Liver (tissue), 8 donors: ENCODE measurements at regions not wholly inside any gene's neighbourhood (a gene's known extent, or its start where the extent isn't known, plus 50 kb on each side); places are given as distances from the start of the nearest gene placed in this dataset.
A peak's percentile ranks its signal among the peaks of the same experiment; 100 is the strongest.

ENCODE experiments used
- DNase-seq: peaks from one replicate; pipeline ENCODE4 v3.0.0-alpha.2; 2017; ENCODE audit warnings: low spot score
- H3K27ac ChIP-seq, 2 donors: one replicate each; pipeline ENCODE4 v1.7.0; 2013; ENCODE audit warnings: inconsistent platforms in 2 of 2, low read length in 2 of 2, control low read depth in 1 of 2, low read depth in 1 of 2, mild to moderate bottlenecking in 1 of 2
- H3K27me3 ChIP-seq, 4 donors: one replicate each; pipeline versions ENCODE4 v1.6.1 to v1.7.0; 2013; ENCODE audit warnings: low read length in 3 of 4, inconsistent platforms in 1 of 4, mild to moderate bottlenecking in 1 of 4, moderate library complexity in 1 of 4; ENCODE audit not compliant: control insufficient read depth in 4 of 4, insufficient read depth in 4 of 4
- H3K36me3 ChIP-seq, 4 donors: one replicate each; pipeline versions ENCODE4 v1.6.1 to v1.7.0; 2013; ENCODE audit warnings: low read length in 3 of 4, mild to moderate bottlenecking in 3 of 4, low read depth in 1 of 4, moderate library complexity in 1 of 4; ENCODE audit not compliant: control insufficient read depth in 4 of 4, insufficient read depth in 3 of 4
- H3K4me1 ChIP-seq, 4 donors: one replicate each; pipeline versions ENCODE4 v1.6.1 to v1.7.0; 2013; ENCODE audit warnings: low read length in 3 of 4, mild to moderate bottlenecking in 3 of 4, moderate library complexity in 1 of 4; ENCODE audit not compliant: control insufficient read depth in 4 of 4, insufficient read depth in 4 of 4
- H3K4me3 ChIP-seq, 3 donors: one replicate each; pipeline versions ENCODE4 v1.6.1 to v1.7.0; 2013; ENCODE audit warnings: low read length in 3 of 3, control low read depth in 1 of 3, low read depth in 1 of 3, mild to moderate bottlenecking in 1 of 3
- H3K9ac ChIP-seq, 2 donors: one replicate each; pipeline ENCODE4 v1.7.0; 2013; ENCODE audit warnings: low read length in 2 of 2, mild to moderate bottlenecking in 2 of 2, moderate library complexity in 2 of 2, control low read depth in 1 of 2, low read depth in 1 of 2
- H3K9me3 ChIP-seq, 4 donors: one replicate each; pipeline versions ENCODE4 v1.6.1 to v1.7.0; 2013; ENCODE audit warnings: low read length in 3 of 4; ENCODE audit not compliant: control insufficient read depth in 4 of 4
- CTCF ChIP-seq: fragments of 150-350 bp; IDR thresholded peaks from 2 replicates; pipeline ENCODE4 v1.5.1; 2017; ENCODE audit warnings: improper control_type of control experiment, low read depth, low read length; ENCODE audit not compliant: missing input control
- EGR1 ChIP-seq, 2 donors: IDR thresholded peaks; 2 replicates each; pipeline ENCODE4 v1.6.1; 2016 to 2018; ENCODE audit warnings: antibody characterized with exemption in 2 of 2, low read depth in 2 of 2
- FOXA1 ChIP-seq: IDR thresholded peaks from 2 replicates; pipeline ENCODE4 v1.6.1; 2016; ENCODE audit warnings: antibody characterized with exemption
- FOXA2 ChIP-seq: IDR thresholded peaks from 2 replicates; pipeline ENCODE4 v1.6.1; 2016; ENCODE audit warnings: antibody characterized with exemption
- GABPA ChIP-seq, 2 donors: IDR thresholded peaks in 1 of 2; conservative IDR thresholded peaks in 1 of 2; 2 replicates each; pipeline ENCODE4 v1.6.1; 2016; ENCODE audit warnings: antibody characterized with exemption in 2 of 2, mild to moderate bottlenecking in 1 of 2, moderate library complexity in 1 of 2
- HNF4A ChIP-seq, 2 donors: conservative IDR thresholded peaks; 2 replicates each; pipeline ENCODE4 v1.6.1; 2016; ENCODE audit warnings: antibody characterized with exemption in 2 of 2, mild to moderate bottlenecking in 2 of 2
- HNF4G ChIP-seq: IDR thresholded peaks from 2 replicates; pipeline ENCODE4 v1.6.1; 2016; ENCODE audit warnings: antibody characterized with exemption
- JUND ChIP-seq, 2 donors: IDR thresholded peaks; 2 replicates each; pipeline ENCODE4 v1.6.1; 2016; ENCODE audit warnings: antibody characterized with exemption in 2 of 2
- NR2F2 ChIP-seq: IDR thresholded peaks from 2 replicates; pipeline ENCODE4 v1.6.1; 2016; ENCODE audit warnings: antibody characterized with exemption
- RAD21 ChIP-seq, 2 donors: IDR thresholded peaks; 2 replicates each; pipeline ENCODE4 v1.6.1; 2016; ENCODE audit warnings: antibody characterized with exemption in 2 of 2, mild to moderate bottlenecking in 2 of 2
- RXRA ChIP-seq, 2 donors: IDR thresholded peaks; 2 replicates each; pipeline ENCODE4 v1.6.1; 2017 to 2018; ENCODE audit warnings: antibody characterized with exemption in 2 of 2, mild to moderate bottlenecking in 1 of 2
- SP1 ChIP-seq: IDR thresholded peaks from 2 replicates; pipeline ENCODE4 v1.6.1; 2018; ENCODE audit warnings: antibody characterized with exemption, mild to moderate bottlenecking
- TAF1 ChIP-seq: conservative IDR thresholded peaks from 2 replicates; pipeline ENCODE4 v1.6.1; 2016; ENCODE audit warnings: antibody characterized with exemption, mild to moderate bottlenecking
- YY1 ChIP-seq: IDR thresholded peaks from 2 replicates; pipeline ENCODE4 v1.6.1; 2016; ENCODE audit warnings: antibody characterized with exemption, mild to moderate bottlenecking
- WGBS: extraction: QIAGEN DNeasy Blood & Tissue Kit; methylation state at CpG from one replicate; pipeline ENCODE4 v1.1.7; 2013; 5-methylcytosine and 5-hydroxymethylcytosine counted together
- TF ChIP-seq, protein P1 (sequence below): IDR thresholded peaks from 2 replicates; pipeline ENCODE4 v1.6.1; 2016; ENCODE audit warnings: antibody characterized with exemption
- TF ChIP-seq, protein P2 (sequence below): IDR thresholded peaks from 2 replicates; pipeline ENCODE4 v1.6.1; 2016; ENCODE audit warnings: antibody characterized with exemption
- TF ChIP-seq, protein P3 (sequence below): IDR thresholded peaks from 2 replicates; pipeline ENCODE4 v1.6.1; 2016; ENCODE audit warnings: antibody characterized with exemption, mild to moderate bottlenecking
- TF ChIP-seq, protein P4 (sequence below): IDR thresholded peaks from 2 replicates; pipeline ENCODE4 v1.6.1; 2016; ENCODE audit warnings: antibody characterized with exemption
- donor health status: healthy.
- donor health status: healthy.
- donor health status: healthy.
- donor health status: healthy.
- donor health status: healthy.

- no peak for TF ChIP-seq HNF4G
- TF ChIP-seq RXRA (IDR thresholded peaks at IDR 0.05) = no peak
- TF ChIP-seq, protein P1, sequence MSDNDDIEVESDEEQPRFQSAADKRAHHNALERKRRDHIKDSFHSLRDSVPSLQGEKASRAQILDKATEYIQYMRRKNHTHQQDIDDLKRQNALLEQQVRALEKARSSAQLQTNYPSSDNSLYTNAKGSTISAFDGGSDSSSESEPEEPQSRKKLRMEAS = no peak
- TF ChIP-seq HNF4A (conservative IDR thresholded peaks at IDR 0.05) = peak in 1 of 2 donors; percentile 42
- TF ChIP-seq SP1 = peak; percentile 30
- TF ChIP-seq, protein P2, sequence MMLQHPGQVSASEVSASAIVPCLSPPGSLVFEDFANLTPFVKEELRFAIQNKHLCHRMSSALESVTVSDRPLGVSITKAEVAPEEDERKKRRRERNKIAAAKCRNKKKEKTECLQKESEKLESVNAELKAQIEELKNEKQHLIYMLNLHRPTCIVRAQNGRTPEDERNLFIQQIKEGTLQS = peak; percentile 32
- TF ChIP-seq JUND (IDR thresholded peaks at IDR 0.05) = peak in 1 of 2 donors; percentile 11
- peak; percentile 58 to 74 for TF ChIP-seq GABPA (IDR thresholded peaks at IDR 0.05 in 1 of 2, conservative IDR thresholded peaks at IDR 0.05 in 1 of 2)
Observed at GRCh38 chr5:142509026-142509425, 176.9 kb downstream of the FGF1 start (continued).

DNA sequence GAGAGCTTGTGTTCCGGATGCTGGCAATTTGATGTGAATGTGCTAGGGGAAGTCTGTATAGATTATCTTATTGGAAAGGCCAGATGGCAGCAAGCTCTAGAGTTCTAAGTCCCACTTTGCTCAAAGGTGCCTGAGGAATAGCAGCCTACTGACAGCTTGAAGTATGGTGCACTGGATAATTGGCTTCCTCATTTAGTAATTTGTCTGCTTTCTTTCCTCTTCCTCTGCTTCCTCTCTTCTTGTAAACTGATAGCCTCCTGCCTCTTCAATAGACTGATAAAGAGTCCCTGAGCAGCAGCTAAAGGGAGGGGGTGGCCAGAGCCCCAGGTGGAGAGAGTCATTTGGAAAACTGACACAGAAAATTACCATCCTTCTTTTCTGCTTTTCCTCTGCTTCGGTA is 177.3 kb downstream of the FGF1 start:
- Histone ChIP-seq H3K4me3 (no peak overlapping the region), H3K27me3 (no peaks in the 10 kb centered on the region), H3K4me1 (peaks cover 9 to 42% (median 27%) of the 10 kb centered on the region in 4 donors), H3K9ac (no peak overlapping the region), H3K27ac (peak overlapping the region; percentile 15 to 42), H3K36me3 (no peaks in the 10 kb centered on the region), H3K9me3 (no peaks in the 10 kb centered on the region)
- TF ChIP-seq, protein P1 = no peak
- TF ChIP-seq RXRA (IDR thresholded peaks at IDR 0.05) = no peak
- no peak for DNase-seq
- 74% methylated on average over 2 of the region's 2 CpGs for WGBS

DNA sequence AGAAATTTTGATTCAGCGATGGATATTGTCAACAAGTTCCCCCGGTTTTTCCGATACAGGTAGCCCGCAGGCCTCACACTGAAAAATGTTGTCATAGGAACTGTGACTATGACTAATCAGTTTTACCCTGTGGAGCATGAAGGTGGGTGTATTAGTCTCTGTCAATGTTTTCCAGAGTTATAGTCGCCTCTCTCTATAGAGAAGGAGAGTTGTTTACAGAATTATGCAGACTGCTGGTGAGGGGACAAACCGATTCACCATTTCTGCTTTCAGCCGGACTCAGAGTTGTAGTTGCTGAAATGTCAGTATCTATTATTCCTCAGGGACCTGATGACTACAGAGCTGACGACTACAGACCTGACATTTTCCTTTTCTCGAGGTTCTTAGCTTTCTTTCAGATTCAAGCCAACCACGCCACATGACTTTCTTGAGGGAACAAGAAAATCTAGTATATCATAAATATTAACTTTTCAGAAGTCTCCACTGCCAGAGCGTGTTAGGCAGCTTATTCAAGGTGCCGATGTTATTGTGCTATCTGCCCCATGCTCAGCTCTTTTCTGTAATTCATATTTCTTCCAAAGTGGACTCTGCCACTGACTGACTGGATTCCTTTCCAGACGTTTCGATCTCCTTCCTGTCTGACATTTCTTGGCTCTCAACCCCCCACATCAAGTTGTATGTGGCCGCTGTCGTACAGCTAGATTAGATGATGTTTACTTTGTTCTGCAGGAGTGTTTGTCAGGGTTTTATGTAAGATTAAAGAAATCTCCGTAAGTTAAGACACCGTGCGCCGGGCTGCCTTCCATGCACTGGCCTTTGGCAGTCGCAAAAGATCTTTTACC is 178.1 kb downstream of the FGF1 start:
- peaks cover 9 to 33% (median 25%) of the 10 kb centered on the region in 4 donors for H3K4me1 ChIP-seq
- no peak for DNase-seq
- no peaks in the 10 kb centered on the region for H3K36me3 ChIP-seq
- no peak overlapping the region for H3K9ac ChIP-seq
- TF ChIP-seq RXRA (IDR thresholded peaks at IDR 0.05) (no peak), NR2F2 (no peak), FOXA1 (no peak), SP1 (no peak), JUND (IDR thresholded peaks at IDR 0.05) (no peak), FOXA2 (no peak), HNF4A (conservative IDR thresholded peaks at IDR 0.05) (no peak), TAF1 (no peak), GABPA (IDR thresholded peaks at IDR 0.05 in 1 of 2, conservative IDR thresholded peaks at IDR 0.05 in 1 of 2) (no peak), RAD21 (IDR thresholded peaks at IDR 0.05) (no peak), YY1 (no peak), HNF4G (no peak), EGR1 (IDR thresholded peaks at IDR 0.05; ENCODE audit: low read depth in 2 of 2) (no peak), CTCF (no peak)
- TF ChIP-seq, protein P1 = no peak
- TF ChIP-seq, protein P3, sequence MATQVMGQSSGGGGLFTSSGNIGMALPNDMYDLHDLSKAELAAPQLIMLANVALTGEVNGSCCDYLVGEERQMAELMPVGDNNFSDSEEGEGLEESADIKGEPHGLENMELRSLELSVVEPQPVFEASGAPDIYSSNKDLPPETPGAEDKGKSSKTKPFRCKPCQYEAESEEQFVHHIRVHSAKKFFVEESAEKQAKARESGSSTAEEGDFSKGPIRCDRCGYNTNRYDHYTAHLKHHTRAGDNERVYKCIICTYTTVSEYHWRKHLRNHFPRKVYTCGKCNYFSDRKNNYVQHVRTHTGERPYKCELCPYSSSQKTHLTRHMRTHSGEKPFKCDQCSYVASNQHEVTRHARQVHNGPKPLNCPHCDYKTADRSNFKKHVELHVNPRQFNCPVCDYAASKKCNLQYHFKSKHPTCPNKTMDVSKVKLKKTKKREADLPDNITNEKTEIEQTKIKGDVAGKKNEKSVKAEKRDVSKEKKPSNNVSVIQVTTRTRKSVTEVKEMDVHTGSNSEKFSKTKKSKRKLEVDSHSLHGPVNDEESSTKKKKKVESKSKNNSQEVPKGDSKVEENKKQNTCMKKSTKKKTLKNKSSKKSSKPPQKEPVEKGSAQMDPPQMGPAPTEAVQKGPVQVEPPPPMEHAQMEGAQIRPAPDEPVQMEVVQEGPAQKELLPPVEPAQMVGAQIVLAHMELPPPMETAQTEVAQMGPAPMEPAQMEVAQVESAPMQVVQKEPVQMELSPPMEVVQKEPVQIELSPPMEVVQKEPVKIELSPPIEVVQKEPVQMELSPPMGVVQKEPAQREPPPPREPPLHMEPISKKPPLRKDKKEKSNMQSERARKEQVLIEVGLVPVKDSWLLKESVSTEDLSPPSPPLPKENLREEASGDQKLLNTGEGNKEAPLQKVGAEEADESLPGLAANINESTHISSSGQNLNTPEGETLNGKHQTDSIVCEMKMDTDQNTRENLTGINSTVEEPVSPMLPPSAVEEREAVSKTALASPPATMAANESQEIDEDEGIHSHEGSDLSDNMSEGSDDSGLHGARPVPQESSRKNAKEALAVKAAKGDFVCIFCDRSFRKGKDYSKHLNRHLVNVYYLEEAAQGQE = no peak
- TF ChIP-seq, protein P2 = no peak
- TF ChIP-seq, protein P4, sequence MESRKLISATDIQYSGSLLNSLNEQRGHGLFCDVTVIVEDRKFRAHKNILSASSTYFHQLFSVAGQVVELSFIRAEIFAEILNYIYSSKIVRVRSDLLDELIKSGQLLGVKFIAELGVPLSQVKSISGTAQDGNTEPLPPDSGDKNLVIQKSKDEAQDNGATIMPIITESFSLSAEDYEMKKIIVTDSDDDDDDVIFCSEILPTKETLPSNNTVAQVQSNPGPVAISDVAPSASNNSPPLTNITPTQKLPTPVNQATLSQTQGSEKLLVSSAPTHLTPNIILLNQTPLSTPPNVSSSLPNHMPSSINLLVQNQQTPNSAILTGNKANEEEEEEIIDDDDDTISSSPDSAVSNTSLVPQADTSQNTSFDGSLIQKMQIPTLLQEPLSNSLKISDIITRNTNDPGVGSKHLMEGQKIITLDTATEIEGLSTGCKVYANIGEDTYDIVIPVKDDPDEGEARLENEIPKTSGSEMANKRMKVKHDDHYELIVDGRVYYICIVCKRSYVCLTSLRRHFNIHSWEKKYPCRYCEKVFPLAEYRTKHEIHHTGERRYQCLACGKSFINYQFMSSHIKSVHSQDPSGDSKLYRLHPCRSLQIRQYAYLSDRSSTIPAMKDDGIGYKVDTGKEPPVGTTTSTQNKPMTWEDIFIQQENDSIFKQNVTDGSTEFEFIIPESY = no peak
- H3K4me3 ChIP-seq = no peak overlapping the region
- 71% methylated on average over 21 of the region's 21 CpGs for WGBS
- H3K27ac ChIP-seq = peak overlapping the region in 1 of 2 donors; percentile 15
- H3K27me3 ChIP-seq = no peaks in the 10 kb centered on the region
- H3K9me3 ChIP-seq = no peaks in the 10 kb centered on the region
